Gastrocnemius medialis (tissue), 4 donors: ENCODE measurements at regions not wholly inside any gene's neighbourhood (a gene's known extent, or its start where the extent isn't known, plus 50 kb on each side); places are given as distances from the start of the nearest gene placed in this dataset.

Experiments
- ATAC-seq, 2 donors: fragments of 150-250 bp; one replicate each; pipeline ENCODE4 v1.9.1; 2016
- DNase-seq, 2 donors: peaks; one replicate each; pipeline ENCODE4 v3.0.0-alpha.2; 2019
- H3K27ac ChIP-seq, 4 donors: fragments of 200-600 bp; sonication (generic); 1 replicate in 1 of 4; 2 replicates in 3 of 4; pipeline ENCODE4 v1.5.1; 2016 to 2018; ENCODE audit warnings: mild to moderate bottlenecking in 2 of 4, moderate library complexity in 1 of 4
- H3K27me3 ChIP-seq, 3 donors: fragments of 200-600 bp; sonication (generic) in 2 of 3; 1 replicate in 1 of 3; 2 replicates in 2 of 3; pipeline versions ENCODE4 v1.5.1 to v1.6.0; 2016 to 2019; ENCODE audit warnings: mild to moderate bottlenecking in 1 of 3, moderate library complexity in 1 of 3
- H3K36me3 ChIP-seq, 2 donors: fragments of 200-600 bp; sonication (generic) in 1 of 2; one replicate each; pipeline ENCODE4 v1.5.1; 2017 to 2018
- H3K4me1 ChIP-seq, 2 donors: fragments of 200-600 bp; sonication (generic) in 1 of 2; one replicate each; pipeline ENCODE4 v1.5.1; 2016 to 2017; ENCODE audit warnings: mild to moderate bottlenecking in 2 of 2
- H3K4me3 ChIP-seq, 4 donors: fragments of 200-600 bp; sonication (generic) in 3 of 4; 1 replicate in 1 of 4; 2 replicates in 3 of 4; pipeline ENCODE4 v1.5.1; 2016 to 2019; ENCODE audit warnings: mild to moderate bottlenecking in 2 of 4
- H3K9me3 ChIP-seq, 3 donors: fragments of 200-600 bp; sonication (generic) in 2 of 3; 1 replicate in 1 of 3; 2 replicates in 2 of 3; pipeline ENCODE4 v1.5.1; 2016 to 2019
- CTCF ChIP-seq, 5 experiments: fragments of 450-650 bp in 3 of 5; fragments of 200-600 bp in 2 of 5; sonication (generic) in 2 of 5; IDR thresholded peaks in 4 of 5; conservative IDR thresholded peaks in 1 of 5; 1 replicate in 4 of 5; 2 replicates in 1 of 5; pipeline ENCODE4 v1.5.1; 2016 to 2019; ENCODE audit warnings: antibody characterized with exemption in 5 of 5, mild to moderate bottlenecking in 3 of 5, moderate library complexity in 3 of 5
- POLR2A ChIP-seq, 2 donors: fragments of 450-650 bp; IDR thresholded peaks; one replicate each; pipeline ENCODE4 v1.6.1; 2017; ENCODE audit warnings: antibody characterized with exemption in 2 of 2, mild to moderate bottlenecking in 2 of 2, moderate library complexity in 2 of 2
- in situ Hi-C, 4 donors: fragments of 200-750 bp; cut with MboI; loops; one replicate each; pipeline versions ENCODE4 v1.15.0 to v1.8.0; 2017; ENCODE audit warnings: low sequenced_read_pairs in 4 of 4
- intact Hi-C: fragments of 100-400 bp; cut with DNase I; formaldehyde crosslinking; loops from one replicate; pipeline ENCODE4 v1.15.1; 2023; ENCODE audit warnings: low total_unique reads

GRCh38 chr3:124322309-124322880 is 330.5 kb upstream of the ROPN1 start:
- no peaks in the 10 kb centered on the region for H3K36me3 ChIP-seq
- ATAC-seq (no peak), DNase-seq (no peak)
- no peak overlapping the region for H3K27ac ChIP-seq
- no peaks in the 10 kb centered on the region for H3K4me1 ChIP-seq
- TF ChIP-seq POLR2A (IDR thresholded peaks at IDR 0.05) (no peak), CTCF (IDR thresholded peaks at IDR 0.05 in 4 of 5, conservative IDR thresholded peaks at IDR 0.05 in 1 of 5) (no peak)
- H3K4me3 ChIP-seq, result no peak overlapping the region
- no peaks in the 10 kb centered on the region for H3K9me3 ChIP-seq
- no peaks in the 10 kb centered on the region for H3K27me3 ChIP-seq
- in situ Hi-C loops, result no loop called here
- intact Hi-C loops, result no loop called here

GRCh38 chr3:124322966-124323365 is 331.0 kb upstream of the ROPN1 start:
- no peak overlapping the region for H3K4me3 ChIP-seq
- H3K9me3 ChIP-seq, result no peaks in the 10 kb centered on the region
- in situ Hi-C loops (no loop called here), intact Hi-C loops (no loop called here)
- H3K27me3 ChIP-seq, result no peaks in the 10 kb centered on the region
- H3K36me3 ChIP-seq, result no peaks in the 10 kb centered on the region
- ATAC-seq (no peak), DNase-seq (no peak)
- no peak overlapping the region for H3K27ac ChIP-seq
- TF ChIP-seq POLR2A (IDR thresholded peaks at IDR 0.05), result no peak
- no peak for TF ChIP-seq CTCF (IDR thresholded peaks at IDR 0.05 in 4 of 5, conservative IDR thresholded peaks at IDR 0.05 in 1 of 5)
- H3K4me1 ChIP-seq, result no peaks in the 10 kb centered on the region

- in situ Hi-C loops, result no loop called here
Measured at GRCh38 chr3:124325248-124325647, 333.3 kb upstream of the ROPN1 start.

GRCh38 chr3:124329723-124330122 is 337.8 kb upstream of the ROPN1 start:
- ATAC-seq (no peak), DNase-seq (no peak)
- Histone ChIP-seq H3K9me3 (no peaks in the 10 kb centered on the region), H3K36me3 (no peaks in the 10 kb centered on the region), H3K4me1 (no peaks in the 10 kb centered on the region), H3K27ac (no peak overlapping the region), H3K4me3 (no peak overlapping the region), H3K27me3 (no peaks in the 10 kb centered on the region)
- intact Hi-C loops (no loop called here), in situ Hi-C loops (no loop called here)
- TF ChIP-seq POLR2A (IDR thresholded peaks at IDR 0.05), result no peak
- no peak for TF ChIP-seq CTCF (IDR thresholded peaks at IDR 0.05 in 4 of 5, conservative IDR thresholded peaks at IDR 0.05 in 1 of 5)

More at GRCh38 chr3:124325248-124325647, 333.3 kb upstream of the ROPN1 start:
- no peak overlapping the region for H3K4me3 ChIP-seq
- intact Hi-C loops, result no loop called here
- H3K9me3 ChIP-seq, result no peaks in the 10 kb centered on the region
- H3K4me1 ChIP-seq, result no peaks in the 10 kb centered on the region
- no peaks in the 10 kb centered on the region for H3K36me3 ChIP-seq
- ATAC-seq, result no peak
- no peak overlapping the region for H3K27ac ChIP-seq
- no peak for DNase-seq
- TF ChIP-seq POLR2A (IDR thresholded peaks at IDR 0.05), result no peak
- TF ChIP-seq CTCF (IDR thresholded peaks at IDR 0.05 in 4 of 5, conservative IDR thresholded peaks at IDR 0.05 in 1 of 5), result no peak
- no peaks in the 10 kb centered on the region for H3K27me3 ChIP-seq
